ENCODE measurements at regions not wholly inside any gene's neighbourhood (a gene's known extent, or its start where the extent isn't known, plus 50 kb on each side); places are given as distances from the start of the nearest gene placed in this dataset.

GRCh38 chr6:150725795-150726194 lies 126.1 kb downstream of the PLEKHG1 start:
- H3K27ac ChIP-seq (ENCODE audit: low read depth, low read length), result no peak overlapping the region
- H3K27me3 ChIP-seq (ENCODE audit: insufficient read depth, low read length), result no peaks in the 10 kb centered on the region
- DNase-seq (ENCODE audit: low read depth) (no peak), FAIRE-seq (no peak)
- H3K27me3 Mint-ChIP-seq (ENCODE audit: low read depth, unreplicated experiment), result no peaks in the 10 kb centered on the region
- H3K4me1 Mint-ChIP-seq (ENCODE audit: low read depth, unreplicated experiment), result peaks cover 18% of the 10 kb centered on the region
- H3K9me3 Mint-ChIP-seq (ENCODE audit: unreplicated experiment), result no peaks in the 10 kb centered on the region
- no peak overlapping the region for H3K4me3 ChIP-seq (ENCODE audit: insufficient read depth, low read depth, low read length)
- H3K9me3 ChIP-seq (ENCODE audit: insufficient read depth, low read depth, low read length), result no peaks in the 10 kb centered on the region
- H3K9ac ChIP-seq (ENCODE audit: low read length), result no peak overlapping the region
- no peaks in the 10 kb centered on the region for H4K20me1 ChIP-seq (ENCODE audit: insufficient read depth, low read length)
- no peak for TF ChIP-seq EZH2 (IDR thresholded peaks at IDR 0.05; ENCODE audit: insufficient read depth, low read length)
- no peak for TF ChIP-seq CTCF (IDR thresholded peaks at IDR 0.05; ENCODE audit: insufficient read depth, low read depth, low read length)
- peaks cover 35% of the 10 kb centered on the region for H3K79me2 ChIP-seq (ENCODE audit: insufficient read depth, low read length)
- no peaks in the 10 kb centered on the region for H3K36me3 ChIP-seq (ENCODE audit: insufficient read depth, low read length)
- no peak overlapping the region for H3K27ac Mint-ChIP-seq (ENCODE audit: unreplicated experiment)
- H3K4me3 Mint-ChIP-seq (ENCODE audit: unreplicated experiment), result no peak overlapping the region
- H3K4me1 ChIP-seq (ENCODE audit: insufficient read depth, low read length), result peaks cover 3% of the 10 kb centered on the region
- no peak overlapping the region for H3K4me2 ChIP-seq (ENCODE audit: low read length)
- no peaks in the 10 kb centered on the region for H3K36me3 Mint-ChIP-seq (ENCODE audit: low read depth, unreplicated experiment)
- no peak overlapping the region for H2AFZ ChIP-seq (ENCODE audit: low read depth, low read length)

- H3K79me2 ChIP-seq (ENCODE audit: insufficient read depth, low read length), result peaks cover 35% of the 10 kb centered on the region
- H3K9me3 Mint-ChIP-seq (ENCODE audit: unreplicated experiment), result no peaks in the 10 kb centered on the region
- H3K4me3 Mint-ChIP-seq (ENCODE audit: unreplicated experiment), result no peak overlapping the region
- H3K27ac Mint-ChIP-seq (ENCODE audit: unreplicated experiment), result no peak overlapping the region
- peaks cover 1% of the 10 kb centered on the region for H3K4me1 Mint-ChIP-seq (ENCODE audit: low read depth, unreplicated experiment)
- no peaks in the 10 kb centered on the region for H3K4me1 ChIP-seq (ENCODE audit: insufficient read depth, low read length)
- no peak overlapping the region for H3K4me3 ChIP-seq (ENCODE audit: insufficient read depth, low read depth, low read length)
- no peaks in the 10 kb centered on the region for H3K27me3 ChIP-seq (ENCODE audit: insufficient read depth, low read length)
- H4K20me1 ChIP-seq (ENCODE audit: insufficient read depth, low read length), result no peaks in the 10 kb centered on the region
- H3K27me3 Mint-ChIP-seq (ENCODE audit: low read depth, unreplicated experiment), result no peaks in the 10 kb centered on the region
- no peak for FAIRE-seq
- no peak overlapping the region for H3K9ac ChIP-seq (ENCODE audit: low read length)
- no peak for TF ChIP-seq EZH2 (IDR thresholded peaks at IDR 0.05; ENCODE audit: insufficient read depth, low read length)
- TF ChIP-seq CTCF (IDR thresholded peaks at IDR 0.05; ENCODE audit: insufficient read depth, low read depth, low read length), result no peak
- no peak overlapping the region for H3K27ac ChIP-seq (ENCODE audit: low read depth, low read length)
- no peaks in the 10 kb centered on the region for H3K36me3 ChIP-seq (ENCODE audit: insufficient read depth, low read length)
- peaks cover 2% of the 10 kb centered on the region for H3K36me3 Mint-ChIP-seq (ENCODE audit: low read depth, unreplicated experiment)
- H3K9me3 ChIP-seq (ENCODE audit: insufficient read depth, low read depth, low read length), result no peaks in the 10 kb centered on the region
- H3K4me2 ChIP-seq (ENCODE audit: low read length), result no peak overlapping the region
- H2AFZ ChIP-seq (ENCODE audit: low read depth, low read length), result no peak overlapping the region
- DNase-seq (ENCODE audit: low read depth), result no peak
Measured at GRCh38 chr6:150729188-150729748, 129.6 kb downstream of the PLEKHG1 start.

GRCh38 chr6:150730801-150731457 lies 131.2 kb downstream of the PLEKHG1 start:
- no peaks in the 10 kb centered on the region for H3K4me1 ChIP-seq (ENCODE audit: insufficient read depth, low read length)
- TF ChIP-seq EZH2 (IDR thresholded peaks at IDR 0.05; ENCODE audit: insufficient read depth, low read length) (no peak), CTCF (IDR thresholded peaks at IDR 0.05; ENCODE audit: insufficient read depth, low read depth, low read length) (no peak)

More at GRCh38 chr6:150730801-150731457, 131.2 kb downstream of the PLEKHG1 start:
- no peaks in the 10 kb centered on the region for H3K36me3 ChIP-seq (ENCODE audit: insufficient read depth, low read length)
- H4K20me1 ChIP-seq (ENCODE audit: insufficient read depth, low read length), result no peaks in the 10 kb centered on the region
- H2AFZ ChIP-seq (ENCODE audit: low read depth, low read length), result no peak overlapping the region
- H3K9ac ChIP-seq (ENCODE audit: low read length), result no peak overlapping the region
- Mint-ChIP-seq H3K27me3 (ENCODE audit: low read depth, unreplicated experiment) (no peaks in the 10 kb centered on the region), H3K4me3 (ENCODE audit: unreplicated experiment) (no peak overlapping the region), H3K9me3 (ENCODE audit: unreplicated experiment) (no peaks in the 10 kb centered on the region), H3K36me3 (ENCODE audit: low read depth, unreplicated experiment) (peaks cover 2% of the 10 kb centered on the region), H3K4me1 (ENCODE audit: low read depth, unreplicated experiment) (peaks cover 1% of the 10 kb centered on the region), H3K27ac (ENCODE audit: unreplicated experiment) (no peak overlapping the region)
- no peak overlapping the region for H3K27ac ChIP-seq (ENCODE audit: low read depth, low read length)
- no peak overlapping the region for H3K4me2 ChIP-seq (ENCODE audit: low read length)
- no peaks in the 10 kb centered on the region for H3K9me3 ChIP-seq (ENCODE audit: insufficient read depth, low read depth, low read length)
- no peaks in the 10 kb centered on the region for H3K27me3 ChIP-seq (ENCODE audit: insufficient read depth, low read length)
- no peak for DNase-seq (ENCODE audit: low read depth)
- no peak overlapping the region for H3K4me3 ChIP-seq (ENCODE audit: insufficient read depth, low read depth, low read length)
- H3K79me2 ChIP-seq (ENCODE audit: insufficient read depth, low read length), result peaks cover 26% of the 10 kb centered on the region
- no peak for FAIRE-seq
